C4-2B (cell line): ENCODE measurements at regions not wholly inside any gene's neighbourhood (a gene's known extent, or its start where the extent isn't known, plus 50 kb on each side); places are given as distances from the start of the nearest gene placed in this dataset.

Experiments used
- CTCF ChIP-seq: fragments of 450-650 bp; conservative IDR thresholded peaks from 2 replicates; pipeline ENCODE4 v1.5.1; 2017; ENCODE audit warnings: mild to moderate bottlenecking
- ZFX ChIP-seq: fragments of 450-650 bp; IDR thresholded peaks from 2 replicates; pipeline ENCODE4 v1.6.1; 2017

- TF ChIP-seq CTCF (no peak), ZFX (no peak)
These were observed 949.7 kb upstream of the EEF2KMT start for GRCh38 chr16:6047325-6047724.
